HG03103 (cell line): ENCODE measurements at regions not wholly inside any gene's neighbourhood (a gene's known extent, or its start where the extent isn't known, plus 50 kb on each side); places are given as distances from the start of the nearest gene placed in this dataset.

ENCODE experiments used
- ATAC-seq: cut with Tn5 transposase; IDR thresholded peaks from one replicate; pipeline ENCODE4 v1.9.1; 2021; ENCODE audit warnings: low read depth; ENCODE audit not compliant: unreplicated experiment

GRCh38 chr9:78831726-78832125 is 534.8 kb downstream of the PSAT1 start:
- ATAC-seq: no peak

- ATAC-seq: no peak
These were observed 539.1 kb downstream of the PSAT1 start for GRCh38 chr9:78835928-78836450.

- no peak for ATAC-seq
These were observed 542.3 kb downstream of the PSAT1 start for GRCh38 chr9:78839252-78839651.

- ATAC-seq: no peak
These were observed 551.1 kb downstream of the PSAT1 start for GRCh38 chr9:78848061-78848460.

- ATAC-seq: no peak
These were observed 559.2 kb downstream of the PSAT1 start for GRCh38 chr9:78856144-78856543.

- ATAC-seq: no peak
These were observed 559.9 kb downstream of the PSAT1 start for GRCh38 chr9:78856781-78857180.

- no peak for ATAC-seq
These were observed 560.7 kb downstream of the PSAT1 start for GRCh38 chr9:78857373-78858225.

GRCh38 chr9:78858266-78858665 is 561.3 kb downstream of the PSAT1 start:
- no peak for ATAC-seq

GRCh38 chr9:78860801-78861475 is 564.0 kb downstream of the PSAT1 start:
- ATAC-seq: no peak

GRCh38 chr9:78863531-78863930 is 566.6 kb downstream of the PSAT1 start:
- ATAC-seq: no peak

GRCh38 chr9:78865737-78866136 is 568.8 kb downstream of the PSAT1 start:
- no peak for ATAC-seq

- no peak for ATAC-seq
These were observed 569.5 kb downstream of the PSAT1 start for GRCh38 chr9:78866207-78867132.

GRCh38 chr9:78871086-78871451 is 574.1 kb downstream of the PSAT1 start:
- ATAC-seq: no peak

- no peak for ATAC-seq
These were observed 574.8 kb downstream of the PSAT1 start for GRCh38 chr9:78871452-78872331.

- no peak for ATAC-seq
These were observed 577.1 kb downstream of the PSAT1 start for GRCh38 chr9:78874061-78874460.

GRCh38 chr9:78879324-78880100 is 582.6 kb downstream of the PSAT1 start:
- no peak for ATAC-seq

- no peak for ATAC-seq
These were observed 584.4 kb downstream of the PSAT1 start for GRCh38 chr9:78881295-78881694.

GRCh38 chr9:78882481-78882880 is 585.6 kb downstream of the PSAT1 start:
- no peak for ATAC-seq

- ATAC-seq: no peak
These were observed 587.8 kb downstream of the PSAT1 start for GRCh38 chr9:78884611-78885150.
